ENCODE measurements at regions not wholly inside any gene's neighbourhood (a gene's known extent, or its start where the extent isn't known, plus 50 kb on each side); places are given as distances from the start of the nearest gene placed in this dataset.
A peak's percentile ranks its signal among the peaks of the same experiment; 100 is the strongest.

- H3K27ac ChIP-seq (ENCODE audit: low read depth in 1 of 2, low read length in 1 of 2), result peak overlapping the region in 1 of 2 donors; percentile 62
- peaks cover 0 to 6% (median 0%) of the 10 kb centered on the region in 4 donors for H3K9me3 ChIP-seq (ENCODE audit: control insufficient read depth in 4 of 4, insufficient read depth in 3 of 4, low read length in 3 of 4)
- no peak for ATAC-seq (ENCODE audit: insufficient read depth, low FRiP score)
- DNase-seq, result no peak
- no peak overlapping the region for H3K9ac ChIP-seq (ENCODE audit: insufficient read depth in 1 of 2, low read length in 2 of 2)
- H3K4me3 ChIP-seq, result no peak overlapping the region
- no peak for TF ChIP-seq CTCF (IDR thresholded peaks at IDR 0.05; ENCODE audit: control extremely low read depth, extremely low read depth)
- no peaks in the 10 kb centered on the region for H3K36me3 ChIP-seq (ENCODE audit: control insufficient read depth in 4 of 4, insufficient read depth in 4 of 4, low read length in 4 of 4)
- 76 to 77% methylated on average over 4 of the region's 4 CpGs for WGBS, 2 donors
- H3K27me3 ChIP-seq (ENCODE audit: control insufficient read depth in 3 of 3, insufficient read depth in 3 of 3, low read length in 2 of 3), result no peaks in the 10 kb centered on the region
- peaks cover 0 to 8% (median 0%) of the 10 kb centered on the region in 5 donors for H3K4me1 ChIP-seq (ENCODE audit: control insufficient read depth in 5 of 5, insufficient read depth in 5 of 5, low read length in 5 of 5)
Measured at GRCh38 chr2:100754951-100755350, 65.0 kb upstream of the NPAS2 start.

GRCh38 chr2:100755441-100755840, 64.5 kb upstream of the NPAS2 start:
- no peak for DNase-seq
- ATAC-seq (ENCODE audit: insufficient read depth, low FRiP score), result no peak
- 63 to 73% methylated on average over 2 of the region's 2 CpGs for WGBS, 2 donors
- no peaks in the 10 kb centered on the region for H3K27me3 ChIP-seq (ENCODE audit: control insufficient read depth in 3 of 3, insufficient read depth in 3 of 3, low read length in 2 of 3)
- no peak overlapping the region for H3K9ac ChIP-seq (ENCODE audit: insufficient read depth in 1 of 2, low read length in 2 of 2)
- no peak for TF ChIP-seq CTCF (IDR thresholded peaks at IDR 0.05; ENCODE audit: control extremely low read depth, extremely low read depth)
- peaks cover 0 to 6% (median 0%) of the 10 kb centered on the region in 4 donors for H3K9me3 ChIP-seq (ENCODE audit: control insufficient read depth in 4 of 4, insufficient read depth in 3 of 4, low read length in 3 of 4)
- no peak overlapping the region for H3K27ac ChIP-seq (ENCODE audit: low read depth in 1 of 2, low read length in 1 of 2)
- no peaks in the 10 kb centered on the region for H3K36me3 ChIP-seq (ENCODE audit: control insufficient read depth in 4 of 4, insufficient read depth in 4 of 4, low read length in 4 of 4)
- no peak overlapping the region for H3K4me3 ChIP-seq
- H3K4me1 ChIP-seq (ENCODE audit: control insufficient read depth in 5 of 5, insufficient read depth in 5 of 5, low read length in 5 of 5), result peaks cover 0 to 8% (median 0%) of the 10 kb centered on the region in 5 donors

- WGBS, 2 donors, result 30 to 63% methylated on average over 1 of the region's 1 CpG
- Histone ChIP-seq H3K9me3 (ENCODE audit: control insufficient read depth in 4 of 4, insufficient read depth in 3 of 4, low read length in 3 of 4) (peaks cover 0 to 2% (median 0%) of the 10 kb centered on the region in 4 donors), H3K4me3 (no peak overlapping the region), H3K27ac (ENCODE audit: low read depth in 1 of 2, low read length in 1 of 2) (no peak overlapping the region), H3K27me3 (ENCODE audit: control insufficient read depth in 3 of 3, insufficient read depth in 3 of 3, low read length in 2 of 3) (no peaks in the 10 kb centered on the region), H3K36me3 (ENCODE audit: control insufficient read depth in 4 of 4, insufficient read depth in 4 of 4, low read length in 4 of 4) (no peaks in the 10 kb centered on the region), H3K9ac (ENCODE audit: insufficient read depth in 1 of 2, low read length in 2 of 2) (no peak overlapping the region), H3K4me1 (ENCODE audit: control insufficient read depth in 5 of 5, insufficient read depth in 5 of 5, low read length in 5 of 5) (peaks cover 0 to 8% (median 0%) of the 10 kb centered on the region in 5 donors)
- ATAC-seq (ENCODE audit: insufficient read depth, low FRiP score) (no peak), DNase-seq (no peak)
- no peak for TF ChIP-seq CTCF (IDR thresholded peaks at IDR 0.05; ENCODE audit: control extremely low read depth, extremely low read depth)
Measured at GRCh38 chr2:100756704-100757103, 63.2 kb upstream of the NPAS2 start.

All from lung (tissue), 11 donors.